GM12878 (cell line): ENCODE measurements at regions not wholly inside any gene's neighbourhood (a gene's known extent, or its start where the extent isn't known, plus 50 kb on each side); places are given as distances from the start of the nearest gene placed in this dataset.

ENCODE experiments used
- ASH2L ChIP-seq: fragments of 300-600, 200-600 bp; sonication (generic); IDR thresholded peaks from 2 replicates; pipeline ENCODE4 v1.6.1; 2017; ENCODE audit warnings: low read depth, mild to moderate bottlenecking, borderline replicate concordance
- BCLAF1 ChIP-seq: fragments of 450-650 bp; IDR thresholded peaks from 2 replicates; pipeline ENCODE4 v1.6.1; 2017; ENCODE audit warnings: antibody characterized with exemption, mild to moderate bottlenecking, moderate library complexity
- BRCA1 ChIP-seq: IDR thresholded peaks from 2 replicates; pipeline ENCODE4 v1.6.1; 2011; ENCODE audit warnings: low read depth, low read length, improper control_type of control experiment
- IKZF1 ChIP-seq: fragments of 450-650 bp; conservative IDR thresholded peaks from 2 replicates; pipeline ENCODE4 v1.6.1; 2017; ENCODE audit warnings: antibody characterized with exemption, mild to moderate bottlenecking
- NR2C2 ChIP-seq: IDR thresholded peaks from 2 replicates; pipeline ENCODE4 v1.6.1; 2011; ENCODE audit warnings: borderline replicate concordance, low read depth; ENCODE audit not compliant: control insufficient read depth, insufficient read length
- POU2F2 ChIP-seq: IDR thresholded peaks from 3 replicates; pipeline ENCODE4 v1.6.1; 2011; ENCODE audit warnings: low read depth, mild to moderate bottlenecking, low read length, borderline replicate concordance
- PRDM15 ChIP-seq: fragments of 450-650 bp; formaldehyde crosslinking; IDR thresholded peaks from 2 replicates; pipeline ENCODE4 v1.4.0; 2020; ENCODE audit warnings: mild to moderate bottlenecking, moderate library complexity
- RELA ChIP-seq: fragments of 450-650 bp; IDR thresholded peaks from 2 replicates; pipeline ENCODE4 v1.8.0; 2014; ENCODE audit warnings: borderline replicate concordance; ENCODE audit not compliant: partially characterized antibody
- SMC3 ChIP-seq: IDR thresholded peaks from 2 replicates; pipeline ENCODE4 v1.6.1; 2011; ENCODE audit warnings: low read length, improper control_type of control experiment, borderline replicate concordance
- TCF12 ChIP-seq: IDR thresholded peaks from 2 replicates; pipeline ENCODE4 v1.6.1; 2011; ENCODE audit warnings: low read depth, mild to moderate bottlenecking, low read length
- ZNF24 ChIP-seq: fragments of 450-650 bp; IDR thresholded peaks from 2 replicates; pipeline ENCODE4 v1.6.1; 2017; ENCODE audit warnings: antibody characterized with exemption, mild to moderate bottlenecking
- ZSCAN29 ChIP-seq: fragments of 450-650 bp; IDR thresholded peaks from 2 replicates; pipeline ENCODE4 v1.6.1; 2017; ENCODE audit warnings: mild to moderate bottlenecking, moderate library complexity

GRCh38 chr4:67125636-67126514, 419.4 kb downstream of the CENPC start (continued):
- TF ChIP-seq BRCA1, result no peak
- TF ChIP-seq TCF12, result no peak
- no peak for TF ChIP-seq ZNF24
- TF ChIP-seq SMC3, result no peak
- no peak for TF ChIP-seq BCLAF1
- TF ChIP-seq RELA, result no peak
- TF ChIP-seq NR2C2, result no peak
- TF ChIP-seq PRDM15 (CRISPR knock-in tag), result no peak
- no peak for TF ChIP-seq POU2F2
- TF ChIP-seq ASH2L, result no peak
- no peak for TF ChIP-seq ZSCAN29
- TF ChIP-seq IKZF1, result no peak
